Liver (tissue), 8 donors: ENCODE measurements at regions not wholly inside any gene's neighbourhood (a gene's known extent, or its start where the extent isn't known, plus 50 kb on each side); places are given as distances from the start of the nearest gene placed in this dataset.

ENCODE experiments used
- DNase-seq: peaks from one replicate; pipeline ENCODE4 v3.0.0-alpha.2; 2017; ENCODE audit warnings: low spot score
- H3K27ac ChIP-seq, 2 donors: one replicate each; pipeline ENCODE4 v1.7.0; 2013; ENCODE audit warnings: inconsistent platforms in 2 of 2, low read length in 2 of 2, control low read depth in 1 of 2, low read depth in 1 of 2, mild to moderate bottlenecking in 1 of 2
- H3K27me3 ChIP-seq, 4 donors: one replicate each; pipeline versions ENCODE4 v1.6.1 to v1.7.0; 2013; ENCODE audit warnings: low read length in 3 of 4, inconsistent platforms in 1 of 4, mild to moderate bottlenecking in 1 of 4, moderate library complexity in 1 of 4; ENCODE audit not compliant: control insufficient read depth in 4 of 4, insufficient read depth in 4 of 4
- H3K36me3 ChIP-seq, 4 donors: one replicate each; pipeline versions ENCODE4 v1.6.1 to v1.7.0; 2013; ENCODE audit warnings: low read length in 3 of 4, mild to moderate bottlenecking in 3 of 4, low read depth in 1 of 4, moderate library complexity in 1 of 4; ENCODE audit not compliant: control insufficient read depth in 4 of 4, insufficient read depth in 3 of 4
- H3K4me1 ChIP-seq, 4 donors: one replicate each; pipeline versions ENCODE4 v1.6.1 to v1.7.0; 2013; ENCODE audit warnings: low read length in 3 of 4, mild to moderate bottlenecking in 3 of 4, moderate library complexity in 1 of 4; ENCODE audit not compliant: control insufficient read depth in 4 of 4, insufficient read depth in 4 of 4
- H3K4me3 ChIP-seq, 3 donors: one replicate each; pipeline versions ENCODE4 v1.6.1 to v1.7.0; 2013; ENCODE audit warnings: low read length in 3 of 3, control low read depth in 1 of 3, low read depth in 1 of 3, mild to moderate bottlenecking in 1 of 3
- H3K9ac ChIP-seq, 2 donors: one replicate each; pipeline ENCODE4 v1.7.0; 2013; ENCODE audit warnings: low read length in 2 of 2, mild to moderate bottlenecking in 2 of 2, moderate library complexity in 2 of 2, control low read depth in 1 of 2, low read depth in 1 of 2
- H3K9me3 ChIP-seq, 4 donors: one replicate each; pipeline versions ENCODE4 v1.6.1 to v1.7.0; 2013; ENCODE audit warnings: low read length in 3 of 4; ENCODE audit not compliant: control insufficient read depth in 4 of 4
- EGR1 ChIP-seq, 2 donors: IDR thresholded peaks; 2 replicates each; pipeline ENCODE4 v1.6.1; 2016 to 2018; ENCODE audit warnings: antibody characterized with exemption in 2 of 2, low read depth in 2 of 2
- FOXA1 ChIP-seq: IDR thresholded peaks from 2 replicates; pipeline ENCODE4 v1.6.1; 2016; ENCODE audit warnings: antibody characterized with exemption
- FOXA2 ChIP-seq: IDR thresholded peaks from 2 replicates; pipeline ENCODE4 v1.6.1; 2016; ENCODE audit warnings: antibody characterized with exemption
- HNF4A ChIP-seq, 2 donors: conservative IDR thresholded peaks; 2 replicates each; pipeline ENCODE4 v1.6.1; 2016; ENCODE audit warnings: antibody characterized with exemption in 2 of 2, mild to moderate bottlenecking in 2 of 2
- HNF4G ChIP-seq: IDR thresholded peaks from 2 replicates; pipeline ENCODE4 v1.6.1; 2016; ENCODE audit warnings: antibody characterized with exemption
- JUND ChIP-seq, 2 donors: IDR thresholded peaks; 2 replicates each; pipeline ENCODE4 v1.6.1; 2016; ENCODE audit warnings: antibody characterized with exemption in 2 of 2
- NR2F2 ChIP-seq: IDR thresholded peaks from 2 replicates; pipeline ENCODE4 v1.6.1; 2016; ENCODE audit warnings: antibody characterized with exemption
- RAD21 ChIP-seq, 2 donors: IDR thresholded peaks; 2 replicates each; pipeline ENCODE4 v1.6.1; 2016; ENCODE audit warnings: antibody characterized with exemption in 2 of 2, mild to moderate bottlenecking in 2 of 2
- RXRA ChIP-seq, 2 donors: IDR thresholded peaks; 2 replicates each; pipeline ENCODE4 v1.6.1; 2017 to 2018; ENCODE audit warnings: antibody characterized with exemption in 2 of 2, mild to moderate bottlenecking in 1 of 2
- SP1 ChIP-seq: IDR thresholded peaks from 2 replicates; pipeline ENCODE4 v1.6.1; 2018; ENCODE audit warnings: antibody characterized with exemption, mild to moderate bottlenecking
- YY1 ChIP-seq: IDR thresholded peaks from 2 replicates; pipeline ENCODE4 v1.6.1; 2016; ENCODE audit warnings: antibody characterized with exemption, mild to moderate bottlenecking
- WGBS: extraction: QIAGEN DNeasy Blood & Tissue Kit; methylation state at CpG from one replicate; pipeline ENCODE4 v1.1.7; 2013; 5-methylcytosine and 5-hydroxymethylcytosine counted together
- TF ChIP-seq, protein P1 (sequence below): fragments of 150-350 bp; IDR thresholded peaks from 2 replicates; pipeline ENCODE4 v1.5.1; 2017; ENCODE audit warnings: improper control_type of control experiment, low read depth, low read length; ENCODE audit not compliant: missing input control
- TF ChIP-seq, protein P2 (sequence below): IDR thresholded peaks from 2 replicates; pipeline ENCODE4 v1.6.1; 2016; ENCODE audit warnings: antibody characterized with exemption, mild to moderate bottlenecking
- TF ChIP-seq, protein P3 (sequence below): IDR thresholded peaks from 2 replicates; pipeline ENCODE4 v1.6.1; 2016; ENCODE audit warnings: antibody characterized with exemption
- donor health status: healthy.
- donor health status: healthy.
- donor health status: healthy.
- donor health status: healthy.
- donor health status: healthy.

DNA sequence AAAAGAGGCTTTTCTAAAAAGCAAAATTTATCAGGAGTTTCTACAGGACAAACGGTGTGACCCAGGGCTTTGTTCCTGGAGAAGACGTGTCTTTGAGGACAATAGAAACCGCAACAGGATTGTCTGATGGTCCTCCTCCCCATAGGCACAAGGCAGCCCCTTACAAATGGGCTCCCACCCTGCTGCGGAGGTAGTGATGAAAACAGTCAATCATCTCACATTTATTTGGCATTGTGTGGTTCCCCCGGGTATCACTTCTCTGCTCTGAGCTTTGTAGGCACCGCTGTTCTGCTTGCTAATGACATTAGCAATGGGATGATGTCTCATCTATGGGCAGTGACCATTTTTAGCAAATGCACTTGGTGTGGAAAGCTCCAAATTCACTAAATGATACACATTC, 155.5 kb upstream of the TMPO start (continued):
- TF ChIP-seq, protein P1, sequence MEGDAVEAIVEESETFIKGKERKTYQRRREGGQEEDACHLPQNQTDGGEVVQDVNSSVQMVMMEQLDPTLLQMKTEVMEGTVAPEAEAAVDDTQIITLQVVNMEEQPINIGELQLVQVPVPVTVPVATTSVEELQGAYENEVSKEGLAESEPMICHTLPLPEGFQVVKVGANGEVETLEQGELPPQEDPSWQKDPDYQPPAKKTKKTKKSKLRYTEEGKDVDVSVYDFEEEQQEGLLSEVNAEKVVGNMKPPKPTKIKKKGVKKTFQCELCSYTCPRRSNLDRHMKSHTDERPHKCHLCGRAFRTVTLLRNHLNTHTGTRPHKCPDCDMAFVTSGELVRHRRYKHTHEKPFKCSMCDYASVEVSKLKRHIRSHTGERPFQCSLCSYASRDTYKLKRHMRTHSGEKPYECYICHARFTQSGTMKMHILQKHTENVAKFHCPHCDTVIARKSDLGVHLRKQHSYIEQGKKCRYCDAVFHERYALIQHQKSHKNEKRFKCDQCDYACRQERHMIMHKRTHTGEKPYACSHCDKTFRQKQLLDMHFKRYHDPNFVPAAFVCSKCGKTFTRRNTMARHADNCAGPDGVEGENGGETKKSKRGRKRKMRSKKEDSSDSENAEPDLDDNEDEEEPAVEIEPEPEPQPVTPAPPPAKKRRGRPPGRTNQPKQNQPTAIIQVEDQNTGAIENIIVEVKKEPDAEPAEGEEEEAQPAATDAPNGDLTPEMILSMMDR = no peak

DNA sequence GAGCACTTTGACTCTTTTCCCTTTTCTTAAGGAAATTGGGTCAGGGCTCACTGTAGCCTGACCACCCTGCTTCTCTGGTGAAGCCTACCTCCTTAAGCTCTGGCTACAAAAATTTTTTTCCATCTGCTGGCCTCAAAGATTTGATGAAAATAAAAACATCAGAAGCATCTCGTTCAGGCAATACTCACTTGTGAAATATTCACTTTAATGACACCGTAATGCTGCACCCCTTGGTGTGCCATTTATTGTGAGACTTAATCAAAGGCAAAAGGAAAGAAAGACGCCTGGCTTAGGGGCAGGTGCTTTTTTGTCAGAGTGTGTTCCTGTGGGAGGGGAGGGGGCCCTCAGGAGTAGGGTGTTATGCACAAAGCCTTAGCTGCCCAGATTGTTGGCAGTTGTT, 155.0 kb upstream of the TMPO start:
- TF ChIP-seq YY1 = no peak
- no peak for TF ChIP-seq HNF4G
- TF ChIP-seq HNF4A (conservative IDR thresholded peaks at IDR 0.05) = no peak
- no peak for TF ChIP-seq RAD21 (IDR thresholded peaks at IDR 0.05)
- TF ChIP-seq FOXA2 = no peak
- TF ChIP-seq, protein P2, sequence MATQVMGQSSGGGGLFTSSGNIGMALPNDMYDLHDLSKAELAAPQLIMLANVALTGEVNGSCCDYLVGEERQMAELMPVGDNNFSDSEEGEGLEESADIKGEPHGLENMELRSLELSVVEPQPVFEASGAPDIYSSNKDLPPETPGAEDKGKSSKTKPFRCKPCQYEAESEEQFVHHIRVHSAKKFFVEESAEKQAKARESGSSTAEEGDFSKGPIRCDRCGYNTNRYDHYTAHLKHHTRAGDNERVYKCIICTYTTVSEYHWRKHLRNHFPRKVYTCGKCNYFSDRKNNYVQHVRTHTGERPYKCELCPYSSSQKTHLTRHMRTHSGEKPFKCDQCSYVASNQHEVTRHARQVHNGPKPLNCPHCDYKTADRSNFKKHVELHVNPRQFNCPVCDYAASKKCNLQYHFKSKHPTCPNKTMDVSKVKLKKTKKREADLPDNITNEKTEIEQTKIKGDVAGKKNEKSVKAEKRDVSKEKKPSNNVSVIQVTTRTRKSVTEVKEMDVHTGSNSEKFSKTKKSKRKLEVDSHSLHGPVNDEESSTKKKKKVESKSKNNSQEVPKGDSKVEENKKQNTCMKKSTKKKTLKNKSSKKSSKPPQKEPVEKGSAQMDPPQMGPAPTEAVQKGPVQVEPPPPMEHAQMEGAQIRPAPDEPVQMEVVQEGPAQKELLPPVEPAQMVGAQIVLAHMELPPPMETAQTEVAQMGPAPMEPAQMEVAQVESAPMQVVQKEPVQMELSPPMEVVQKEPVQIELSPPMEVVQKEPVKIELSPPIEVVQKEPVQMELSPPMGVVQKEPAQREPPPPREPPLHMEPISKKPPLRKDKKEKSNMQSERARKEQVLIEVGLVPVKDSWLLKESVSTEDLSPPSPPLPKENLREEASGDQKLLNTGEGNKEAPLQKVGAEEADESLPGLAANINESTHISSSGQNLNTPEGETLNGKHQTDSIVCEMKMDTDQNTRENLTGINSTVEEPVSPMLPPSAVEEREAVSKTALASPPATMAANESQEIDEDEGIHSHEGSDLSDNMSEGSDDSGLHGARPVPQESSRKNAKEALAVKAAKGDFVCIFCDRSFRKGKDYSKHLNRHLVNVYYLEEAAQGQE = no peak
- TF ChIP-seq RXRA (IDR thresholded peaks at IDR 0.05) = no peak
- no peak for TF ChIP-seq FOXA1
- TF ChIP-seq SP1 = no peak
- TF ChIP-seq NR2F2 = no peak
- TF ChIP-seq, protein P3, sequence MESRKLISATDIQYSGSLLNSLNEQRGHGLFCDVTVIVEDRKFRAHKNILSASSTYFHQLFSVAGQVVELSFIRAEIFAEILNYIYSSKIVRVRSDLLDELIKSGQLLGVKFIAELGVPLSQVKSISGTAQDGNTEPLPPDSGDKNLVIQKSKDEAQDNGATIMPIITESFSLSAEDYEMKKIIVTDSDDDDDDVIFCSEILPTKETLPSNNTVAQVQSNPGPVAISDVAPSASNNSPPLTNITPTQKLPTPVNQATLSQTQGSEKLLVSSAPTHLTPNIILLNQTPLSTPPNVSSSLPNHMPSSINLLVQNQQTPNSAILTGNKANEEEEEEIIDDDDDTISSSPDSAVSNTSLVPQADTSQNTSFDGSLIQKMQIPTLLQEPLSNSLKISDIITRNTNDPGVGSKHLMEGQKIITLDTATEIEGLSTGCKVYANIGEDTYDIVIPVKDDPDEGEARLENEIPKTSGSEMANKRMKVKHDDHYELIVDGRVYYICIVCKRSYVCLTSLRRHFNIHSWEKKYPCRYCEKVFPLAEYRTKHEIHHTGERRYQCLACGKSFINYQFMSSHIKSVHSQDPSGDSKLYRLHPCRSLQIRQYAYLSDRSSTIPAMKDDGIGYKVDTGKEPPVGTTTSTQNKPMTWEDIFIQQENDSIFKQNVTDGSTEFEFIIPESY = no peak
- no peak for TF ChIP-seq EGR1 (IDR thresholded peaks at IDR 0.05; ENCODE audit: low read depth in 2 of 2)
- 62% methylated on average over 3 of the region's 3 CpGs for WGBS
- Histone ChIP-seq H3K36me3 (no peaks in the 10 kb centered on the region), H3K27ac (no peak overlapping the region), H3K4me3 (no peak overlapping the region), H3K4me1 (no peaks in the 10 kb centered on the region), H3K9me3 (no peaks in the 10 kb centered on the region), H3K9ac (no peak overlapping the region), H3K27me3 (peaks cover 0 to 4% (median 0%) of the 10 kb centered on the region in 4 donors)
- DNase-seq = no peak

DNA sequence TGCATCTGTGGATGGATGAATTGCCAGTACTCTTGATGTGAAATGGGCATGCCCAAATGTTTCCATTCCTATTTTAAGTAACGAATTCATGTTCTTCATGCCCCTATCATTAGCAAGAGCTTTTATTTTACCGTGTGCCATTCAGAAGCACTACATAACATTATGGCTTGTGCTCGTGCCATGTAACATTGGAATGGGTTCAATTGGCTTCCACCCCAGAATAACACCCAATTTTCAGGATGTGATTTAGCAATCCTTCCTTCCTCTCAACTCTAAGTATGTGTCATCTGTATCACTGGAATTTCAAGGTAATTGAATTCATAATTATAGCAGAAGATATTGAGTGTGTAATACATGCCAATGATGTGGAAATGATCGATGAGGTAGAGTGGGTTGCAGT, 145.8 kb upstream of the TMPO start:
- no peak for TF ChIP-seq HNF4A (conservative IDR thresholded peaks at IDR 0.05)
- TF ChIP-seq JUND (IDR thresholded peaks at IDR 0.05) = no peak
- 75% methylated on average over 4 of the region's 4 CpGs for WGBS
- H3K27ac ChIP-seq = no peak overlapping the region
- no peaks in the 10 kb centered on the region for H3K9me3 ChIP-seq
- H3K9ac ChIP-seq = no peak overlapping the region
- H3K27me3 ChIP-seq = peaks cover 0 to 2% (median 0%) of the 10 kb centered on the region in 4 donors
- no peaks in the 10 kb centered on the region for H3K36me3 ChIP-seq
- peaks cover 0 to 5% (median 0%) of the 10 kb centered on the region in 4 donors for H3K4me1 ChIP-seq
- no peak for DNase-seq
- no peak overlapping the region for H3K4me3 ChIP-seq
